Tibial nerve (tissue), 3 donors: ENCODE measurements at regions not wholly inside any gene's neighbourhood (a gene's known extent, or its start where the extent isn't known, plus 50 kb on each side); places are given as distances from the start of the nearest gene placed in this dataset.

Experiments used
- CTCF ChIP-seq, 5 experiments: fragments of 200-600 bp in 3 of 5; fragments of 450-650 bp in 2 of 5; sonication (generic) in 3 of 5; IDR thresholded peaks; one replicate each; pipeline ENCODE4 v1.5.1; 2016 to 2019; ENCODE audit warnings: antibody characterized with exemption in 5 of 5, mild to moderate bottlenecking in 3 of 5, moderate library complexity in 2 of 5
- POLR2A ChIP-seq, 2 donors: fragments of 450-650 bp; IDR thresholded peaks; one replicate each; pipeline ENCODE4 v1.6.1; 2017; ENCODE audit warnings: antibody characterized with exemption in 2 of 2, mild to moderate bottlenecking in 2 of 2, moderate library complexity in 2 of 2

- no peak for TF ChIP-seq CTCF (IDR thresholded peaks at IDR 0.05)
- TF ChIP-seq POLR2A (IDR thresholded peaks at IDR 0.05) = no peak
These were observed 506.5 kb downstream of the DMAC1 start for GRCh38 chr9:7293091-7293490.
